C4-2B (cell line): ENCODE measurements at regions not wholly inside any gene's neighbourhood (a gene's known extent, or its start where the extent isn't known, plus 50 kb on each side); places are given as distances from the start of the nearest gene placed in this dataset.

ENCODE experiments used
- CTCF ChIP-seq: fragments of 450-650 bp; conservative IDR thresholded peaks from 2 replicates; pipeline ENCODE4 v1.5.1; 2017; ENCODE audit warnings: mild to moderate bottlenecking
- ZFX ChIP-seq: fragments of 450-650 bp; IDR thresholded peaks from 2 replicates; pipeline ENCODE4 v1.6.1; 2017

- TF ChIP-seq CTCF (no peak), ZFX (no peak)
Observed at GRCh38 chr13:68996668-68997025, 1111.0 kb upstream of the ATXN8OS start.
